ENCODE measurements at regions not wholly inside any gene's neighbourhood (a gene's known extent, or its start where the extent isn't known, plus 50 kb on each side); places are given as distances from the start of the nearest gene placed in this dataset.

GRCh38 chr5:113755516-113755915 lies 242.0 kb downstream of the YTHDC2 start:
- Histone ChIP-seq H3K9me3 (no peaks in the 10 kb centered on the region), H3K4me3 (no peak overlapping the region), H3K27me3 (no peaks in the 10 kb centered on the region), H3K27ac (no peak overlapping the region), H3K4me1 (no peaks in the 10 kb centered on the region), H3K36me3 (ENCODE audit: low read depth, missing control alignments) (no peaks in the 10 kb centered on the region)
- TF ChIP-seq POLR2A (IDR thresholded peaks at IDR 0.05) (no peak), CTCF (IDR thresholded peaks at IDR 0.05) (no peak)
- DNase-seq = no peak
- intact Hi-C loops (cut with DNase I; ENCODE audit: low total_unique reads) = no loop called here
- WGBS, 2 donors = 73 to 94% methylated on average over 3 of the region's 3 CpGs

GRCh38 chr5:113757508-113757907 lies 244.0 kb downstream of the YTHDC2 start:
- no peaks in the 10 kb centered on the region for H3K9me3 ChIP-seq

GRCh38 chr5:113759505-113759904 lies 246.0 kb downstream of the YTHDC2 start:
- no peak for DNase-seq
- intact Hi-C loops (cut with DNase I; ENCODE audit: low total_unique reads) = no loop called here
- no peak overlapping the region for H3K4me3 ChIP-seq
- no peaks in the 10 kb centered on the region for H3K27me3 ChIP-seq
- H3K36me3 ChIP-seq (ENCODE audit: low read depth, missing control alignments) = no peaks in the 10 kb centered on the region
- H3K27ac ChIP-seq = no peak overlapping the region
- no peak for TF ChIP-seq POLR2A (IDR thresholded peaks at IDR 0.05)
- TF ChIP-seq CTCF (IDR thresholded peaks at IDR 0.05) = no peak
- no peaks in the 10 kb centered on the region for H3K9me3 ChIP-seq
- H3K4me1 ChIP-seq = no peaks in the 10 kb centered on the region
- 51 to 65% methylated on average over 2 of the region's 2 CpGs for WGBS, 2 donors

More at GRCh38 chr5:113757508-113757907, 244.0 kb downstream of the YTHDC2 start:
- TF ChIP-seq POLR2A (IDR thresholded peaks at IDR 0.05) (no peak), CTCF (IDR thresholded peaks at IDR 0.05) (no peak)
- no peak overlapping the region for H3K27ac ChIP-seq
- no peaks in the 10 kb centered on the region for H3K36me3 ChIP-seq (ENCODE audit: low read depth, missing control alignments)
- WGBS, 2 donors = 74 to 78% methylated on average over 2 of the region's 2 CpGs
- H3K4me1 ChIP-seq = no peaks in the 10 kb centered on the region
- H3K27me3 ChIP-seq = no peaks in the 10 kb centered on the region
- DNase-seq = no peak
- intact Hi-C loops (cut with DNase I; ENCODE audit: low total_unique reads) = no loop called here
- H3K4me3 ChIP-seq = no peak overlapping the region

GRCh38 chr5:113760486-113760885 lies 247.0 kb downstream of the YTHDC2 start:
- TF ChIP-seq POLR2A (IDR thresholded peaks at IDR 0.05) = no peak
- no peak for TF ChIP-seq CTCF (IDR thresholded peaks at IDR 0.05)

GRCh38 chr5:113761594-113761993 lies 248.1 kb downstream of the YTHDC2 start:
- H3K36me3 ChIP-seq (ENCODE audit: low read depth, missing control alignments) = no peaks in the 10 kb centered on the region
- H3K4me3 ChIP-seq = no peak overlapping the region
- TF ChIP-seq POLR2A (IDR thresholded peaks at IDR 0.05) = no peak
- TF ChIP-seq CTCF (IDR thresholded peaks at IDR 0.05) = no peak
- intact Hi-C loops (cut with DNase I; ENCODE audit: low total_unique reads) = no loop called here
- no peaks in the 10 kb centered on the region for H3K4me1 ChIP-seq
- DNase-seq = no peak
- no peaks in the 10 kb centered on the region for H3K9me3 ChIP-seq
- no peak overlapping the region for H3K27ac ChIP-seq
- WGBS, 2 donors = 96 to 100% methylated on average over 1 of the region's 1 CpG
- H3K27me3 ChIP-seq = no peaks in the 10 kb centered on the region

More at GRCh38 chr5:113760486-113760885, 247.0 kb downstream of the YTHDC2 start:
- Histone ChIP-seq H3K4me1 (no peaks in the 10 kb centered on the region), H3K27ac (no peak overlapping the region), H3K36me3 (ENCODE audit: low read depth, missing control alignments) (no peaks in the 10 kb centered on the region), H3K4me3 (no peak overlapping the region), H3K9me3 (no peaks in the 10 kb centered on the region), H3K27me3 (no peaks in the 10 kb centered on the region)
- intact Hi-C loops (cut with DNase I; ENCODE audit: low total_unique reads) = no loop called here
- WGBS, 2 donors = 67 to 82% methylated on average over 1 of the region's 1 CpG
- DNase-seq = no peak
